ENCODE measurements at regions not wholly inside any gene's neighbourhood (a gene's known extent, or its start where the extent isn't known, plus 50 kb on each side); places are given as distances from the start of the nearest gene placed in this dataset.

DNA sequence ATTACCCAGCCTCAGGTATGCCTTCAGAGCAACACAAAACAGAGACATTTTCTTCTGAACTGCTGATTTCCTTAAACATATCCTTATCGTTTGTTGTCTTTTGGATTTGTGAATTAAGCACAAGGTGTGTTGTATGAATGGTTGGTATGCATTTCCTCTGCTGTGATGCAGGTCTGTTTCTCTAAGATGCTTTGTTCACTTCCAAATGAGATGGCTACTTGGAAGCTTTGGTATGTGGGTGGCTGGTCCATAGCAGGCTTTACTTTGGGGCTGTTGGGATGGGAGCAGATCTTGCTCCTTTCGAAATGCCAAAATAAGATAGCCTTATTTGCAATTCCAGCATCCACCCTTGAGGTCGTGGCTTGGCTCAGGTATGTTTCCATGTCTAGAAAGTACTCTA, 257.2 kb downstream of the INSIG2 start:
- TF ChIP-seq CTCF (conservative IDR thresholded peaks at IDR 0.05) (no peak), ZFX (IDR thresholded peaks at IDR 0.05) (no peak)
